ENCODE measurements at regions not wholly inside any gene's neighbourhood (a gene's known extent, or its start where the extent isn't known, plus 50 kb on each side); places are given as distances from the start of the nearest gene placed in this dataset.

- no peak for TF ChIP-seq POLR2A (IDR thresholded peaks at IDR 0.05)
- TF ChIP-seq, protein P1, sequence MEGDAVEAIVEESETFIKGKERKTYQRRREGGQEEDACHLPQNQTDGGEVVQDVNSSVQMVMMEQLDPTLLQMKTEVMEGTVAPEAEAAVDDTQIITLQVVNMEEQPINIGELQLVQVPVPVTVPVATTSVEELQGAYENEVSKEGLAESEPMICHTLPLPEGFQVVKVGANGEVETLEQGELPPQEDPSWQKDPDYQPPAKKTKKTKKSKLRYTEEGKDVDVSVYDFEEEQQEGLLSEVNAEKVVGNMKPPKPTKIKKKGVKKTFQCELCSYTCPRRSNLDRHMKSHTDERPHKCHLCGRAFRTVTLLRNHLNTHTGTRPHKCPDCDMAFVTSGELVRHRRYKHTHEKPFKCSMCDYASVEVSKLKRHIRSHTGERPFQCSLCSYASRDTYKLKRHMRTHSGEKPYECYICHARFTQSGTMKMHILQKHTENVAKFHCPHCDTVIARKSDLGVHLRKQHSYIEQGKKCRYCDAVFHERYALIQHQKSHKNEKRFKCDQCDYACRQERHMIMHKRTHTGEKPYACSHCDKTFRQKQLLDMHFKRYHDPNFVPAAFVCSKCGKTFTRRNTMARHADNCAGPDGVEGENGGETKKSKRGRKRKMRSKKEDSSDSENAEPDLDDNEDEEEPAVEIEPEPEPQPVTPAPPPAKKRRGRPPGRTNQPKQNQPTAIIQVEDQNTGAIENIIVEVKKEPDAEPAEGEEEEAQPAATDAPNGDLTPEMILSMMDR (IDR thresholded peaks at IDR 0.05) = no peak
- Histone ChIP-seq H3K9me3 (no peaks in the 10 kb centered on the region), H3K4me1 (no peaks in the 10 kb centered on the region), H3K4me3 (no peak overlapping the region), H3K36me3 (ENCODE audit: low read depth, missing control alignments) (no peaks in the 10 kb centered on the region), H3K27me3 (no peaks in the 10 kb centered on the region), H3K27ac (no peak overlapping the region)
- 71 to 78% methylated on average over 3 of the region's 3 CpGs for WGBS, 2 donors
- intact Hi-C loops (cut with DNase I; ENCODE audit: low total_unique reads) = no loop called here
- no peak for DNase-seq
Measured at GRCh38 chr1:110816945-110817344, 56.0 kb upstream of the CD53 start.

DNA sequence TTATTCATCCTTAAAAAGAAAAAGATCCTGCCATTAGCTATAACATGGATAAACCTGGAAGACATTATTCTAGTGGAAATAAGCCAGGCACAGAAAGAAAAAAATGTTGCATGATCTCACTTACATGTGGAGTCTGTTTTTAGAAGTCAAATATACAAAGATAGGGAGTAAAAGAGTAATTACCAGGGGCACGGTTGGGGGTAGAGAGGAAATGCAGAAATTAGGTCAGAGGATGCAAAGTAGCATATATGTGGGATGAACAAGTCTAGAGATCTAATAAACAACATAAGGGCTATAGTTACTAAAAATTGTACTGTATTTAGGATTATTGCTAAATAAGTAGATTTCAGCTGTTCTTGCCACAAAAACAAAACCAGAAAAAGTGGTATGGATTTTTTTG lies 61.4 kb upstream of the CD53 start:
- DNase-seq = no peak
- no peaks in the 10 kb centered on the region for H3K27me3 ChIP-seq
- WGBS, 2 donors = 38 to 59% methylated on average over 1 of the region's 1 CpG
- H3K36me3 ChIP-seq (ENCODE audit: low read depth, missing control alignments) = no peaks in the 10 kb centered on the region
- no peaks in the 10 kb centered on the region for H3K4me1 ChIP-seq
- intact Hi-C loops (cut with DNase I; ENCODE audit: low total_unique reads) = no loop called here
- no peak overlapping the region for H3K27ac ChIP-seq
- no peak overlapping the region for H3K4me3 ChIP-seq
- no peaks in the 10 kb centered on the region for H3K9me3 ChIP-seq
- TF ChIP-seq POLR2A (IDR thresholded peaks at IDR 0.05) = no peak
- TF ChIP-seq, protein P1 (IDR thresholded peaks at IDR 0.05) = no peak

GRCh38 chr1:110800079-110800478 lies 72.9 kb upstream of the CD53 start:
- 73 to 79% methylated on average over 2 of the region's 2 CpGs for WGBS, 2 donors
- Histone ChIP-seq H3K4me3 (no peak overlapping the region), H3K36me3 (ENCODE audit: low read depth, missing control alignments) (no peaks in the 10 kb centered on the region), H3K4me1 (no peaks in the 10 kb centered on the region), H3K9me3 (no peaks in the 10 kb centered on the region), H3K27me3 (no peaks in the 10 kb centered on the region), H3K27ac (no peak overlapping the region)
- no peak for DNase-seq
- intact Hi-C loops (cut with DNase I; ENCODE audit: low total_unique reads) = no loop called here
- TF ChIP-seq, protein P1 (IDR thresholded peaks at IDR 0.05) = no peak
- no peak for TF ChIP-seq POLR2A (IDR thresholded peaks at IDR 0.05)

DNA sequence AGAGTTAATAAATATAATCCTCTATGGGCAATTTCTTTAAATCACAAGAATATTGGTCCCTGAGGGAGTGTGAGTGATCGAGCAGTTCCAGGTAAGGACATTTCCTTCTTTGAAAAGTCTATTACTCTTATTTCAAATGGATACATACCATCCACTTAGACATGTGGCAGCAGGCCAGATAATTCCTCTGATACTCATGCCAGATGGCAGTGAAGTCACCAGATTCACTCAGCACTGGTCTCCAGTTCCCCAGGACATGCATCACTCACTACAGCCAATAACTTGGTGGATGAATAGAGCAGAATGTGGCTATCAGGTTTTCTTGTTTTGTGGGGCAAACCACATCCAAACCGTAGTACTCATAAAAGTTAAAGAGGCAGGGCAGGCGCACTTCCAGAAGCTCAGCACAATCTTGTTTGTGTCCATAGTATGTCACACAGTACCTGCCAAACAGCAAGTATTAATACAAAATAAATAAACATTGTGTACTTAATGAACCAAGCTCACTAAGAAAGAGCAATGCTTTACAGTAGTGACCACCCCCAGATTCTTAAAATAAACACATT lies 74.2 kb upstream of the CD53 start:
- Histone ChIP-seq H3K36me3 (ENCODE audit: low read depth, missing control alignments) (no peaks in the 10 kb centered on the region), H3K27ac (no peak overlapping the region), H3K9me3 (no peaks in the 10 kb centered on the region), H3K4me1 (no peaks in the 10 kb centered on the region), H3K27me3 (no peaks in the 10 kb centered on the region), H3K4me3 (no peak overlapping the region)
- intact Hi-C loops (cut with DNase I; ENCODE audit: low total_unique reads) = no loop called here
- DNase-seq = no peak
- WGBS, 2 donors = 61 to 75% methylated on average over 3 of the region's 3 CpGs
- TF ChIP-seq POLR2A (IDR thresholded peaks at IDR 0.05) = no peak
- TF ChIP-seq, protein P1 (IDR thresholded peaks at IDR 0.05) = no peak

DNA sequence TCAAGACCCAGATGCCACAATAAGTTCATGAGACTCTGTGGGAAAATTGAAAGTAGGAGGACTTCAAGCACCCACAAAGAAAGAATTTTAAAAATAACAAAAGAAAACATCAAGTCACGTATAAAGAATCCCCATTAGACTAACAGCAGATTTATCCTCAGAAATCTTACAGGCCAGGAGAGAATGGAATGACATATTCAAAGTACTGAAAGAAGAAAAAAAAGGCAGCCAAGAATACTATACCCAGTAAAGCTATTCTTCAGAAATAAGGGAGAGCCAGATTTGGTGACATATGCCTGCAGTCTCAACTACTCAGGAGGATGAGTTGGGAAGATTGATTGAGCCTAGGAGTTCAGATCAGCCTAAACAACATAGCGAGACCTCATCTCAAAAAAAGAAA lies 84.3 kb upstream of the CD53 start:
- no peaks in the 10 kb centered on the region for H3K4me1 ChIP-seq
- H3K36me3 ChIP-seq (ENCODE audit: low read depth, missing control alignments) = no peaks in the 10 kb centered on the region
- no peaks in the 10 kb centered on the region for H3K9me3 ChIP-seq
- no peak for DNase-seq
- intact Hi-C loops (cut with DNase I; ENCODE audit: low total_unique reads) = no loop called here
- 86 to 87% methylated on average over 2 of the region's 2 CpGs for WGBS, 2 donors
- H3K4me3 ChIP-seq = no peak overlapping the region
- no peak overlapping the region for H3K27ac ChIP-seq
- TF ChIP-seq, protein P1 (IDR thresholded peaks at IDR 0.05) = no peak
- TF ChIP-seq POLR2A (IDR thresholded peaks at IDR 0.05) = no peak
- H3K27me3 ChIP-seq = no peaks in the 10 kb centered on the region
